ENCODE measurements at regions not wholly inside any gene's neighbourhood (a gene's known extent, or its start where the extent isn't known, plus 50 kb on each side); places are given as distances from the start of the nearest gene placed in this dataset.

DNA sequence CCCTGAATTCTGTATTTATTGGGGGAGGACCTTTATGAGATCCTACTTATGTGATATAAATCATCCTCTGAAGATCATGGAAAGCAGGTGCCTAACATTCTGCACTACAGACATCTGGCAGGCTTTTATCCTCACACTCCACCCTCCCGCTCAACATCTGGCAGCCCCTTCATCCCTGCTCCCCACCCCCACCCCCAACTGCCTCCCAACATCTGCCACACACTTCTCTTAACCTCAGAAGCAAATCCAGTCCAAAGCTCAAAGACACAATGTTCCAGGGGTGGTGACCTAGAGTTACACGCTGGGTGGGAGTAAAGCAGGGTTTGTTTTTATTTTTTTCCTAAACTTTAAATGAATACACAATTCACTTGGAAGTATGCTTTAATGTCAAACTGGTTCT is 184.5 kb upstream of the ATP11B start:
- DNase-seq (ENCODE audit: extremely low read depth in 1 of 2, low read depth in 1 of 2), result no peak

DNA sequence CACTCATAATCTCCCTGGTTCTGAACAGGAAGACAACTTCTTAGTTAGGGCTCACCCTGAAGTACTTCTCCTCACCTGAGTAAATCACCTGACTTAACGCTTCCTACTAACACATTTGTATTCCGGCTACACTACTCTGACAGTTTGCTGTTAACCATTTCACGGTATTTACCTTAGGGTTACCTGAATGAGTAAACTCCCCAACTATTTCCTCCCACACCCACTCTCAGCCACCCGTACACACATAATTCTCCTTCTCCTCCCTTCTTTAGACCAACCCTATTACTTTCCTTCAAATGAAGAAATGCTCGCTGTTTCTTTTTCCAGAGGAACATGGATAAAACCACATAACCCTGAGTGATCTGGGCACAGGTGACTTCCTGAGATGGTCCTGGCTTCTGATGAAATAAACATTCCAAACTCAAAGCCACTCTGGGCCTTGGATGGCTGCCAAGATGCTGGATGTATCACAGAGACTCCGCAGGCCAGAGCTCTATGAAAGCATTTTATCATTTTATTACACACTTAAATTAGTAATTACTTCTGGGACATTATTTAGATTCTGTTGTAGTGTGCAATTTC is 183.6 kb upstream of the ATP11B start:
- DNase-seq (ENCODE audit: extremely low read depth in 1 of 2, low read depth in 1 of 2), result no peak

DNA sequence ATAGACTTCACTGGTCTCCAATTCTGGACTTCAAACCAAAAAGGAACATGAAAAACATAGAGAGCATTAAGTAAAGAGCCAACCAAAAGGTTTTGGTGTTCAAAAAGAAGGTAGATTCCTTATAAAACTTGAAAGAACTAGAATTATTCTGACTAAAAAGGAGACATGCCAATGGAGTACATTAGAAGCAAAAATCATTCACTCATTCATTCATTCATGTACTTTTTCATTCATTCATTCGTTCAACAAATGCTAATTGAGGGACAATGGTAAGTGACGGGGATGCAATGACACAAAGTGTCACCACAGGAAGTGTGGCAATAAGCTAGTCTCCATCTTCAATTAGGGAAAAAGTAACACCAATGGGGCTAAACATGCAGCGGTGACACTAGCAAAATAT is 181.0 kb upstream of the ATP11B start:
- DNase-seq (ENCODE audit: extremely low read depth in 1 of 2, low read depth in 1 of 2), result no peak

DNA sequence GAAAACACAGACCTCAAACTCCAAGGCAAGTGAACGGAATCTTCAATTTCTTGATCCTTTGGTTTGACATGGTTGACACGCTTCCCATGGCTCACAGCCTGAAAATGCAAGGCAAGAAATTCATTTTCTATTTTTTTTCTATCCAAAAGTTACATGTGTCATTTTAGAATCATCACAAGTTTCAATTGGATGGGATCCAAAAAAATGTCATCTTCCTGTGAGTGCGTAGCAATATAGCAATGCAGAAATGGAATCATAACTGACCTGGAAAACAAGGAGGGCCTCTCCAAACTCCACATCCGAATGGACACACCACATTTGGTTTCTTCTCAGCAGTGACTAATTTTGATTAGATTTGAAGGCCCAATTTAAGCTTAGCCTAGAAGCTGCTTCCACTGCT is 175.8 kb upstream of the ATP11B start:
- no peak for DNase-seq (ENCODE audit: extremely low read depth in 1 of 2, low read depth in 1 of 2)

DNA sequence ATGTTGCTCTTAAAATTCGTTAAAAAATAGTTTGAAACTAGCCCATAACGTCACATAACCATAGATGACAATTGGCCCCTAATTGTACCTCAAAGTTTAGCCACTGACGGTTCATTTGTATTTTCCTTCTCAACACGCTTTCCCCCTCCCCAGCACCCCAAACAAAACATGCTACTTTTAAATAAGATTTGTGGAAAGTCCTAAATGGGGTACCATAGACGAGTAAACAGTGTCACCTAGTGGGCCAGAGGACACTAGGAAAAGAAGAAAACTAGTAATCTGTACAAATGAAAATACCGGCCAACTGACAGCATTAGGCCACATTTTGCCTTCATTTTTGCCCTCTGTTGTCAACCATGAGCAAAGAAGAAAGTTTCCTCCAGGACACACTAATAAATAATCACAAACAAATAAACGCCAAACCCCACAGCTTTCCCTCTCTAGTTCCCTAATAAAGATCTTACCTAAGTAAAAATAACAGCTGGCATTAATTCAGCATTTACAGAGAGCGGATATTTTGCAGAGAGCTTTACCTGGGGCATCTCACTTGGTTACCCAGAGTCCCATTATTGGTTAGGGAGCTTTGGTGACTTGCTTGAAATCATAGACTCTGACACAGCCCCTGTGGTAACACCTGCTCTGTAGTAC is 175.1 kb upstream of the ATP11B start:
- no peak for DNase-seq (ENCODE audit: extremely low read depth in 1 of 2, low read depth in 1 of 2)

DNA sequence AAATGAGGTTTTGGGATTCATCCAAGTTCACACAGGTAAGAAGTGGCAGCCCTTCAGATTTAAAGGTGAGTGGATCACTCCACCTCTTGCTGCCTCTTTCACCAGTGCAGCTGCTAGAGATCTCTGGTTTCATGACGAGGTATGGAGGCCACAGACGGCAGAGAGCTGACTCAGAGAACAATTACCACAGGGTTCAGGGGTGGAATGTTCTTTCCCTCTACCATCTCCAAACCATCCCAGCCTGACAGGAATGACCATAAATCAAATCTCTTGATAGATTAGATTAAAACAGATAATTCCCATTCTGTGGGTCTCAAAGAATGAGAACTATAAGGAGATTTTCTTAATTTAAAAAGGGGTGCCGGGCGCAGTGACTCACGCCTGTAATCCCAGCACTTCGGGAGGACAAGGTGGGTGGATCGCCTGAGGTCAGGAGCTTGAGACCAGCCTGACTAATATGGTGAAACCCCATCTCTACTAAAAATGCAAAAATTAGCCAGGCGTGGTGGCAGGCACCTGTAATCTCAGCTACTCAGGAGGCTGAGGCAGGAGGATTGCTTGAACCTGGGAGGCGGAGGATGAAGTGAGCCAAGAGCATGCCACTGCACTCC is 174.2 kb upstream of the ATP11B start:
- no peak for DNase-seq (ENCODE audit: extremely low read depth in 1 of 2, low read depth in 1 of 2)

DNA sequence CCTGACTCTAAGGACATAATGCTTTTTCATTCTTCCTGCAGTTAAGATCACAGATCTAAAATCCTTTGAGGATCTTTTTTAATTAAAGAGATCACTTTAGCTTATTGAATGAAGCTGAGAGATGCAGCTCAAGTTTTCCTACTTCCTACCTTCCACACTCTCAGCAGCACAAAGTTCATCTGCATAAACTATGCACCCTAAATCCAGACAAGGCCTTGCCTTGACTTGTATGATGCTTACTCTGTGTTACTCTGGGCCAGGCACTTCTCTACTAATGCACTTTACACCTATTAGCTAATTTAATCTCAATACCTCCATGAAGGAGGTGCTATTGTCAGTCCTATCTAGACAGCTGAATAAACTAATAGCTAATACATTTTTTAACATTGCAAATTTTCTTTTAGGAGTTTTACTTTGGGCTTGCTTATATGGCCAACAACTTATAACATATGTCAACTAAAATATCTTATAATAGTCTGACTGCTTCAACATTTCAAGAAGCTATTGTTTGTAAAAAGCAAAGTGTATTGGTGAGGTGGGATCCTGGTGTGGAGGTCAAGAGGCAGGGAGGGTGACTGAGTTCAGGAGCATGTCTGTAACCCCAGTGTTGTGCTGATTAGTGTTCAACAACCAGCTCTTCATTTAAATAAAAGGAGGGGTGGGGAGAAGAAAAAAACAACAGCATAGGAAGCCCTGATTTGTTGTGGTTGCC is 172.4 kb upstream of the ATP11B start:
- DNase-seq (ENCODE audit: extremely low read depth in 1 of 2, low read depth in 1 of 2), result no peak

DNA sequence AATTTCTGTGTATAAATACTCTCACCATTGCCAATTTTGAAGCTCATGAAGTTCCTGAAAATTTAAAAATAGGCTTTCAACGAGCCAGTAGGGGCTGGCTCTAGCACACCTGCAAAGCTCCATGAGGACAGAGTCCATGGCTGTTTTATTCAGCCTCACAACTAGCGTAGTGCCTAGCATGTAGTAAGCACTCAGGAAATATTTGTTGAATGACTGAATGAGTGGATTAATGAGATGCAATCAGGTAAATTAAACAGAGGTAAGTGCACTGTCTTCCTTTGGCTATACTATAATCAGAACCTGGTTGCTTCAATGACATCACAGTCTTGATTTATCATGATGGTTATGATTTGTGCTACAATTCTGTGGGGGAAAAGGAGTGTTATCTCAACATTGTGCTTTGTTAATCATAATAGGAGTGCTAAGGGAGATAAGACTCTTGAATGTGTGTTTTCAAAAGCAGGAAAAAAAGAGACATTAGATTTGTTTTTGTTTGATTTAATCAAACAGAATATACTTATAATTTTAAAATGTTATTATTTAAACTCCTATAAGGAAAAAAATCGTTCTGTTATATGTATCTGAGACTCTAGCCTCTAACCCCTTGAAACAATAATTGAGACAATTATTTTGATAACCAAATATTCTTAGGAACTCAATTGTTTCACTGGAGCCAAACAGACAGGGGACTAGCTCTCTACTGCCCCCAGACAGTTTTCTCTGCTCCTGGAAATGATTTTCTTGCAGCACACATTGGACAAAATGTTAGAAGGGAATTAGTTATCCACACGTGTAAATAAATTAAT is 171.7 kb upstream of the ATP11B start:
- DNase-seq (ENCODE audit: extremely low read depth in 1 of 2, low read depth in 1 of 2), result no peak

DNA sequence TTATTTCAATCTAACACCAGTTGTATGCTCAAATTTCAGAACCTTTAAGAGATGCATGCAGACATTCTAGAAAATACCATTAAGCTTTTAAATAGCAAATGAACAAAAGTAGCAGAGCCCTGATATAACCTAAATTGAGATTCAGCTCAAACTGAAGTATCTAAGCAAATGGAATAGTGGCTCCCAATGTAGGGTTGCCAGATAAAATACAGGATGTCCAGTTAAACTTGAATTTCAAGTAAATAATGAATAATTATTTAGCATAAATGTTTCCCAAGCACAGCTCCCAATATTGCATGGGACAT is 171.1 kb upstream of the ATP11B start:
- no peak for DNase-seq (ENCODE audit: extremely low read depth in 1 of 2, low read depth in 1 of 2)

DNA sequence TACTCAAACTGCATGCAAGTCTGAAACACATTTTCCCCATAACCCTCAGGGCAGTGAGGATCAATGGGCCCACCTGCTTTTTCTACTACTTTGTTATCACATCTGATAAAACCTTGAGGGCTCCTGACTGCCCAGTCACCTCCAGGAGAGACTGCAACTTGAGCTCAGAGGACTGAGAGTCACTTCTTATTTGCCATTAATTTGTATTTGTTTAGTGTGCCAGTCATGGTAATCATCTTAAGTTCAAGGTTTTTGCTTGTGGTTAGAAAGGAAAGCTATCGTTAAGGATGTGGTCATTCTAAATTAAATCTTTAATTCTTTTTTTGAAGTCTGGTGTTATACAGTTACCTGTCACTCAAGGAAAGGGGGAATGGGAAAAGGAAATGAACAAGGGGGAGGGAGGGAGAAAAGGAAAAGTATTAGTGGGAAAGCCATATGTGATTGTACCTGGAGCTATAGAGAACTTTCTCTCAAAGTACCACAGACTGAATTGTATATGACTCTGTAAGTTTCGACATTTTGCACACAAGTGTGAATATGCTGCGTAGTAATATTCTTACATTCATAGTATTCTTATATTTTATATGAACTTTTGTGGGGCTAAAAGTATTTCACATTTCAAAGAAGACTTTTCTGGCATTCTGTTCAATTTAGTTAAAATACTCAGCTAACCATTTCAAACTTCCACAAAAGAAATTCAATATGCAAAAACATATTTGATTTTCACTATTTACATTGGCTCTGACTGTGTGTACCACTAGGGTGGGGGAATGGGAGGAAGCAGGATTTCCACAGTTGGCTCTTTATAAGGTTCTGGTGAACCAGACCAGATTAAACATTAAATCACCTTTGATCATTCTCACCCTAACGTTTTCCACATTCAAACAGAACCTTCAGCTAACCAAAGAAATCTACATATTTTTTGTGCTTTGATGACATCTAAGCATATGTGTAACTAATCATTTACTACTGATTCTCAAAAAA is 166.5 kb upstream of the ATP11B start:
- no peak for DNase-seq (ENCODE audit: extremely low read depth in 1 of 2, low read depth in 1 of 2)

DNA sequence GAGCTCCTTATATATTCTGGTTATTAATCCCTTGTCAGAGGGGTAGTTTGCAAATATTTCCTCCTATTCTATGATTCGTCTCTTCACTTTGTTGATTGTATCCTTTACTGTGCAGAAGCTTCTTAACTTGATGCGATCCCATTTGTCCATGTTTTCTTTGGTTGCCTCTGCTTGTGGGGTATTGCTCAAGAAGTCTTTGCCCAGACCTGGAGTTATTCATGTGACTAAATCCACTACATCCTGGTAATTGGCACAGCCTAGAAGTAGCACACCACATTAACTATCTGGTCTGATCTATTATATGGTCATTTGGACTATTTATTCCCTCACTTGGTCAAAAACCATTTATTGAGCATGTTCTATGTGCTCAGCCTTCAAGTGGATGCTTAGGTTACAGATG is 164.8 kb upstream of the ATP11B start:
- DNase-seq (ENCODE audit: extremely low read depth in 1 of 2, low read depth in 1 of 2), result no peak

DNA sequence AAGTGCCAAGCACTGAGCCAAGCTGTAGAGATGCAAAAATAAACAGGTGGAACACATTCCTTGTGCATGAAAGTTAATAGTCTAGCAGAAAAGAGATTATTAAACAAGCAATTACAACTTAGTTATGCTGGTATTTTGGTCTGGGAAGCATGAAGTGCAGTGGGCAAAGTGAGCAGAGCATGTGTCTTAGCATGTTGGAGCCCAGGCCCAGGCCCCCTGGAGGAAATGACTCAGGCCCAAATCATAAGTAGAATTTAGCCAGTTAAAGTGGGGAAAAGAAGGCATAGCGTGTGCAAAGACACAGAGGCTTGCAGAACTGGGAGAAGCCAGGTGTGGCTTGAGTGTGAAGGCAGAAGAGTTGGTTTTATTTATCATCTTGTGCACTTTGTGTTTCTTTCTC is 163.8 kb upstream of the ATP11B start:
- DNase-seq (ENCODE audit: extremely low read depth in 1 of 2, low read depth in 1 of 2), result no peak

DNA sequence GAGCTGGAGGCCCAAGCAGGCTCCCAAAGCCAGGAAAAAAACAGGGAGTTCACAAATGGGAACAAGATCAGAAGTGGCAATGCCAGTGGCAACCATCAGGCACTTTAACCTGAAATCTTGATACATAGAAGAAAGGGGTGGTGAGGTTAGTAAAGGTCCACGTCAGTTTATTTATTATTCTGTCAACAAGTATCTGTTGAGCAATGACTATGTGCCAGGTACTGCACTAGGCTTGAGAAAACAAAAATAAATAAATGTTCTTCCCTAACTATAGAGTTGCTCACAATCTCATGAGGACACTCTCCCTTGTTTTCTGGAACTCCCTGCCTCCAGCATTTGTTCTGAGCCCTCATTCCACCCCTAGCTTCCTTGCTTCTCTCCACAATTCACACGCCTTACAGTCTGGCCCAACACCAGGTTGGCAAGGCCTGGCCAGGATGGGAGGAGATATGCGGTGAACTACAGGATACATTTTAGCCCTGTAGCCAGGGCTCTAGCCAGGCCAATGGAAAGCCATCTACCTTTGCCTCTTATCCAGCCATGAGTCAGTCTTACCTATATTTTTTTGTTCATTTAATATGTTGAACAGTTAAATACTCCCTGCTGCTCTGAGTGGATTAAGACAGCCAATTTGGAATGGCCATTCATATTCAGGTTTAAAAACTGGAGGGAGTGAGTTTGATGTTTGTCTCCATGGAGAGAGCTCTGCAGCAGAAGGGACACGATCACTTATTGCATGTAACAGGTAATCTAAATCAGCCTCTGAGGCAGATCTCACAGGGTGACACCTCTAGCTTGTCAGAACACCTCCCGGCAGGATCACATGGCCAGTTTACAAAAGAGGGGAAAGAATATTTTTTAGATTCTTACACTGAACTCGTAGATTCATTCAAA is 161.9 kb upstream of the ATP11B start:
- DNase-seq (ENCODE audit: extremely low read depth in 1 of 2, low read depth in 1 of 2), result no peak

DNA sequence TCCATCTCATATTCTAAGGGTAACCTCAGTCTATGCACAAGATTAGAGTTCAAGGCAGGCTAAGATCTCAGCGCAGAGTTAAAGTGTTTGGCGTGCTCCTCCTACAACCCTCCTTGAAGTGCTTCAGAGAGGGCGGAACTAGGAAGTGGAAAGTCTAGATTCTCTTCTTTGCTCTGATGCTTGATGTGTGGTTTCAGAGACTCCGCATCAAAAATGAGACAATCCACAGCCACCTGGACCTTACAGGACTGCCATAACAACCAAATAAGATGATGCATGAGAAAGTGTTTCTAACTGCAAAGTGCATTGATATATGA is 161.3 kb upstream of the ATP11B start:
- DNase-seq (ENCODE audit: extremely low read depth in 1 of 2, low read depth in 1 of 2), result no peak

DNA sequence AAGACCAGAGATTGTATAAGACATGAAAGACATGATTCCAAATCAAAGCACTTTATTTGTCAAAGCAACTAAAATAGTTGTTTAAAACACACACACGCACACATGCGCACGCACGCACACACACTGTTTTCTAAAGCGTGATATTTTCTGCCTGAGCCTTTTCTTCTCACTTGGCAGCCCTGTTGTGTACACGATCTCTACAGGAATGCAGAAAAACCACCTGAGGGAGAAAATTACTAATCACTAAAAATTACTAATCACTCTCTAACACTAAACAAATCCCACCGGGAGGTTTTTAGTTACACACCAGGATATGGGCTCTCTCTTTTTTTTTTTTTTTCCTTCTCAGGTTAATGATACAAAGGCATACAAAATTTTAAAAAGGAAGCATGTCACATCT is 160.1 kb upstream of the ATP11B start:
- no peak for DNase-seq (ENCODE audit: extremely low read depth in 1 of 2, low read depth in 1 of 2)

DNA sequence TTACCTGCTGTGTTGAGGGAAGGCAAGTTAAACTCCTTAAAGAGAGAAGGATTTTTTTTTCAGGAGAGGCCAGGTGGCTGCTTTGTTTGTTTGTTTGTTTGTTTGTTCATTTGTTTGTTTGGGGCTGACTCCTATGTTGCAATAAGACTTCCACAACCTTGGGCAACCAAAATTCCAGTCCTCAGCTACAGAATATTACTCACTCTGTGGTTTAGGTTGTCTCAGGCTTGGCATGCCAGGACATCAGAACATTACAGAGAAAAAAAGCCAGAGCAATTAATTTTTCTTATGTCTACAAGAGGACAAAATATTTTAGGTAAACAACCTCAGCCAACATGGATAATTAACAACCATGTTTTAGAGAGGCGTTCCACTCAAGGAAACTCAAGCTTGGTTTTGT is 156.7 kb upstream of the ATP11B start:
- no peak for DNase-seq (ENCODE audit: extremely low read depth in 1 of 2, low read depth in 1 of 2)

DNA sequence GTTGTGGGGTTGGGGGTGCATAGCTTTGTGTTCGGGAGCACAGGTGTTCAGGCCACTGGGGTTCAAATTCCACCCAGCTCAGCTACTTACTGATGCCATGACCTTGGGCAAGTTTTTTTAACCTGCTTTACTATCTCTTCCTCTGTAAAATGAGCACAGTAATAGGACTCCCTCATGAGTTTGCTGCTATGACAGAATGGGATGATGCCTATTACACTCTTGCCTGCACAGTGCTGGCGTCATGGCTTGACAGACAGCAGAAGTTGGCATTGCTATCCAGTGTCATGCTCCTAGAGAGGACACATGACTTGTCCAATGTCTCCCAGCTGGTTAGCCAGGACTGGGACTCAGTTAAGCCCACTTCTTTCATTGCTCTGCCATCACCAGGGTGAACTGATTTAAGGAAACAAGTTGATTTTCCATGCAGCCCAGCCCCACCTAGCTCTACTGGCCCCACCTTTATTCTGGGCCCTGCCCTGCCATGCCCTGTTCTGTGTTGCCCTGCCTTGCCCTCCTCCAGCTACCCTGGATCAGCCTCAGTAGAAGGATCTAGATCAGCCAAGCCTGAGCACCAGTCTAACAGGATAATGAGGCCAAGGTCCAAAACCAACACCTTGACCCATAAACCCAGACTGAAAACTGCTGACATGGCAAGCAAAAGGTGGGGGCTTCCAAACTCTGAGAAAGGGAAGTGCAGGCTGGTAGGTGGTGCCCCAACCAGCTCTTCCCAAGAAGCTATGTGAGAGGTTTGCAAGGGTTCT is 155.8 kb upstream of the ATP11B start:
- no peak for DNase-seq (ENCODE audit: extremely low read depth in 1 of 2, low read depth in 1 of 2)

DNA sequence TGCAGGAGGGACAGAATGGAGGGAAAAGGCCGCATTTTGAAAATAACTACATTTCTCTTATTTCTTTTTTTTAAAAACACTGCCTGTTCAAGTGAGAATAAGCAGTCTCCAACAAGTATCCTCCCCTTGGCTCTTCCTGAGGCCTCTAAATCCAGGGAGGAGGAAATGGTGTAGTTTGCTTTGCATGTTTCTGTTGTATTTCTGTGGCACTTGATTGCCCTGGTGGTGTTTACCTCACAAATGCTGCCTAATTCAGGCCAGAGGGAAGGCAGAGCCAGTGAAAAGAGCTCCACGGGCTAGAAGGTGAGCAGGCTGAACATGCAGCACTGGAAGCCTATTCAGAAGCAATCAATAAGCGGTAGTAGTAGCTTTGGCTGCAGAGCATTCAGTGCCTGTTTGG is 149.3 kb upstream of the ATP11B start:
- DNase-seq (ENCODE audit: extremely low read depth in 1 of 2, low read depth in 1 of 2), result no peak
